NB4 (cell line): ENCODE measurements at regions not wholly inside any gene's neighbourhood (a gene's known extent, or its start where the extent isn't known, plus 50 kb on each side); places are given as distances from the start of the nearest gene placed in this dataset.

Source experiments
- DNase-seq: peaks from one replicate; pipeline ENCODE4 v3.0.0; 2010; ENCODE audit warnings: low read depth
- H3K4me3 ChIP-seq: one replicate; pipeline ENCODE4 v1.5.1; 2011; ENCODE audit warnings: mild to moderate bottlenecking, low read depth, low read length, moderate library complexity
- CTCF ChIP-seq: IDR thresholded peaks from one replicate; pipeline ENCODE4 v1.5.1; 2012; ENCODE audit warnings: low read depth, low read length
- MAX ChIP-seq: IDR thresholded peaks from 2 replicates; pipeline ENCODE4 v1.6.1; 2011; ENCODE audit warnings: low read depth, low read length
- MYC ChIP-seq: IDR thresholded peaks from 2 replicates; pipeline ENCODE4 v1.6.1; 2011; ENCODE audit warnings: low read depth, low read length
- POLR2A ChIP-seq: IDR thresholded peaks from 2 replicates; pipeline ENCODE4 v1.6.1; 2011; ENCODE audit warnings: mild to moderate bottlenecking; ENCODE audit not compliant: insufficient read length; ENCODE audit errors: extremely low read depth

GRCh38 chr9:16308645-16309044, 561.8 kb downstream of the BNC2 start:
- no peak overlapping the region for H3K4me3 ChIP-seq
- TF ChIP-seq CTCF (no peak), MAX (no peak), POLR2A (no peak), MYC (no peak)
- DNase-seq: no peak

GRCh38 chr9:16309082-16309468, 561.4 kb downstream of the BNC2 start:
- TF ChIP-seq CTCF: no peak
- no peak overlapping the region for H3K4me3 ChIP-seq
- DNase-seq: no peak

- H3K4me3 ChIP-seq: no peak overlapping the region
- TF ChIP-seq MYC: no peak
- no peak for TF ChIP-seq CTCF
- no peak for TF ChIP-seq MAX
- TF ChIP-seq POLR2A: no peak
These were observed 560.8 kb downstream of the BNC2 start for GRCh38 chr9:16309469-16310271.

GRCh38 chr9:16310278-16311110, 560.0 kb downstream of the BNC2 start:
- DNase-seq: no peak
- no peak for TF ChIP-seq POLR2A
- H3K4me3 ChIP-seq: no peak overlapping the region

More at GRCh38 chr9:16309469-16310271, 560.8 kb downstream of the BNC2 start:
- no peak for DNase-seq

- TF ChIP-seq MYC: no peak
- TF ChIP-seq MAX: no peak
- TF ChIP-seq CTCF: no peak
- TF ChIP-seq POLR2A: no peak
- DNase-seq: no peak
- no peak overlapping the region for H3K4me3 ChIP-seq
These were observed 558.4 kb downstream of the BNC2 start for GRCh38 chr9:16312116-16312515.

- H3K4me3 ChIP-seq: no peak overlapping the region
- TF ChIP-seq MAX: no peak
- no peak for TF ChIP-seq MYC
- TF ChIP-seq CTCF: no peak
- TF ChIP-seq POLR2A: no peak
- no peak for DNase-seq
These were observed 557.4 kb downstream of the BNC2 start for GRCh38 chr9:16312962-16313546.
